IPS-18a (cell line): ENCODE measurements at regions not wholly inside any gene's neighbourhood (a gene's known extent, or its start where the extent isn't known, plus 50 kb on each side); places are given as distances from the start of the nearest gene placed in this dataset.

Source experiments
- H3K27ac ChIP-seq: one replicate; pipeline ENCODE4 v1.5.1; 2013; ENCODE audit warnings: low read length
- H3K27me3 ChIP-seq: one replicate; pipeline ENCODE4 v1.6.1; 2013; ENCODE audit warnings: mild to moderate bottlenecking, low read length; ENCODE audit not compliant: control insufficient read depth, insufficient read depth
- H3K36me3 ChIP-seq: one replicate; pipeline ENCODE4 v1.6.1; 2013; ENCODE audit warnings: low read depth, low read length; ENCODE audit not compliant: control insufficient read depth
- H3K4me1 ChIP-seq: one replicate; pipeline ENCODE4 v1.6.1; 2013; ENCODE audit warnings: low read depth, low read length; ENCODE audit not compliant: control insufficient read depth
- H3K4me3 ChIP-seq: one replicate; pipeline ENCODE4 v1.5.1; 2013; ENCODE audit warnings: low read length
- H3K9ac ChIP-seq: one replicate; pipeline ENCODE4 v1.6.1; 2013; ENCODE audit warnings: mild to moderate bottlenecking, low read length, moderate library complexity
- H3K9me3 ChIP-seq: one replicate; pipeline ENCODE4 v1.6.1; 2013; ENCODE audit warnings: low read depth, low read length; ENCODE audit not compliant: control insufficient read depth

GRCh38 chr2:221153226-221153625 is 418.9 kb downstream of the EPHA4 start:
- H3K9me3 ChIP-seq: no peaks in the 10 kb centered on the region
- H3K27ac ChIP-seq: no peak overlapping the region
- no peaks in the 10 kb centered on the region for H3K36me3 ChIP-seq
- H3K27me3 ChIP-seq: no peaks in the 10 kb centered on the region
- H3K4me3 ChIP-seq: no peak overlapping the region
- H3K9ac ChIP-seq: no peak overlapping the region
- H3K4me1 ChIP-seq: peaks cover 12% of the 10 kb centered on the region

GRCh38 chr2:221154176-221154575 is 417.9 kb downstream of the EPHA4 start:
- Histone ChIP-seq H3K27me3 (no peaks in the 10 kb centered on the region), H3K4me1 (peaks cover 12% of the 10 kb centered on the region), H3K36me3 (no peaks in the 10 kb centered on the region), H3K9ac (no peak overlapping the region), H3K9me3 (no peaks in the 10 kb centered on the region), H3K4me3 (no peak overlapping the region), H3K27ac (no peak overlapping the region)

- H3K27ac ChIP-seq: peak overlapping the region; percentile 8
- no peak overlapping the region for H3K4me3 ChIP-seq
- no peaks in the 10 kb centered on the region for H3K27me3 ChIP-seq
- no peaks in the 10 kb centered on the region for H3K9me3 ChIP-seq
- H3K4me1 ChIP-seq: peaks cover 12% of the 10 kb centered on the region
- peak overlapping the region; percentile 33 for H3K9ac ChIP-seq
- no peaks in the 10 kb centered on the region for H3K36me3 ChIP-seq
Observed at GRCh38 chr2:221156062-221156734, 415.9 kb downstream of the EPHA4 start.

- no peak overlapping the region for H3K4me3 ChIP-seq
- no peaks in the 10 kb centered on the region for H3K36me3 ChIP-seq
- no peaks in the 10 kb centered on the region for H3K9me3 ChIP-seq
- H3K4me1 ChIP-seq: peaks cover 7% of the 10 kb centered on the region
- H3K27me3 ChIP-seq: no peaks in the 10 kb centered on the region
- H3K27ac ChIP-seq: no peak overlapping the region
- no peak overlapping the region for H3K9ac ChIP-seq
Observed at GRCh38 chr2:221161186-221161585, 410.9 kb downstream of the EPHA4 start.

GRCh38 chr2:221166292-221166691 is 405.8 kb downstream of the EPHA4 start:
- no peaks in the 10 kb centered on the region for H3K36me3 ChIP-seq
- no peak overlapping the region for H3K27ac ChIP-seq
- no peaks in the 10 kb centered on the region for H3K27me3 ChIP-seq
- H3K9ac ChIP-seq: no peak overlapping the region
- H3K4me1 ChIP-seq: no peaks in the 10 kb centered on the region
- H3K4me3 ChIP-seq: no peak overlapping the region
- no peaks in the 10 kb centered on the region for H3K9me3 ChIP-seq

- no peaks in the 10 kb centered on the region for H3K27me3 ChIP-seq
Observed at GRCh38 chr2:221167561-221167960, 404.5 kb downstream of the EPHA4 start.

GRCh38 chr2:221169724-221170123 is 402.4 kb downstream of the EPHA4 start:
- Histone ChIP-seq H3K9me3 (no peaks in the 10 kb centered on the region), H3K4me3 (no peak overlapping the region), H3K27ac (no peak overlapping the region), H3K4me1 (no peaks in the 10 kb centered on the region), H3K36me3 (no peaks in the 10 kb centered on the region), H3K27me3 (no peaks in the 10 kb centered on the region), H3K9ac (no peak overlapping the region)

More at GRCh38 chr2:221167561-221167960, 404.5 kb downstream of the EPHA4 start:
- Histone ChIP-seq H3K4me3 (no peak overlapping the region), H3K4me1 (no peaks in the 10 kb centered on the region), H3K9ac (no peak overlapping the region), H3K36me3 (no peaks in the 10 kb centered on the region), H3K27ac (no peak overlapping the region), H3K9me3 (no peaks in the 10 kb centered on the region)

GRCh38 chr2:221170548-221170947 is 401.6 kb downstream of the EPHA4 start:
- H3K9me3 ChIP-seq: no peaks in the 10 kb centered on the region
- no peaks in the 10 kb centered on the region for H3K36me3 ChIP-seq
- H3K27ac ChIP-seq: no peak overlapping the region
- H3K27me3 ChIP-seq: no peaks in the 10 kb centered on the region
- no peaks in the 10 kb centered on the region for H3K4me1 ChIP-seq
- H3K9ac ChIP-seq: no peak overlapping the region
- no peak overlapping the region for H3K4me3 ChIP-seq

GRCh38 chr2:221176667-221177066 is 395.4 kb downstream of the EPHA4 start:
- no peaks in the 10 kb centered on the region for H3K9me3 ChIP-seq
- no peaks in the 10 kb centered on the region for H3K36me3 ChIP-seq
- H3K4me3 ChIP-seq: no peak overlapping the region
- no peak overlapping the region for H3K9ac ChIP-seq
- no peaks in the 10 kb centered on the region for H3K4me1 ChIP-seq
- no peaks in the 10 kb centered on the region for H3K27me3 ChIP-seq
- no peak overlapping the region for H3K27ac ChIP-seq

GRCh38 chr2:221178139-221178538 is 394.0 kb downstream of the EPHA4 start:
- Histone ChIP-seq H3K27me3 (no peaks in the 10 kb centered on the region), H3K27ac (no peak overlapping the region), H3K9ac (no peak overlapping the region), H3K4me1 (no peaks in the 10 kb centered on the region), H3K9me3 (no peaks in the 10 kb centered on the region), H3K4me3 (no peak overlapping the region), H3K36me3 (no peaks in the 10 kb centered on the region)

GRCh38 chr2:221186873-221187272 is 385.2 kb downstream of the EPHA4 start:
- peaks cover 15% of the 10 kb centered on the region for H3K27me3 ChIP-seq
- H3K9ac ChIP-seq: no peak overlapping the region
- H3K27ac ChIP-seq: no peak overlapping the region
- H3K4me3 ChIP-seq: no peak overlapping the region
- H3K9me3 ChIP-seq: no peaks in the 10 kb centered on the region
- H3K36me3 ChIP-seq: no peaks in the 10 kb centered on the region
- peaks cover 26% of the 10 kb centered on the region for H3K4me1 ChIP-seq

GRCh38 chr2:221189431-221190067 is 382.6 kb downstream of the EPHA4 start:
- Histone ChIP-seq H3K4me1 (peaks cover 26% of the 10 kb centered on the region), H3K9me3 (no peaks in the 10 kb centered on the region), H3K27me3 (peaks cover 15% of the 10 kb centered on the region), H3K36me3 (no peaks in the 10 kb centered on the region), H3K9ac (no peak overlapping the region), H3K4me3 (peak overlapping the region; percentile 28), H3K27ac (no peak overlapping the region)
